HUES6 (cell line): ENCODE measurements at regions not wholly inside any gene's neighbourhood (a gene's known extent, or its start where the extent isn't known, plus 50 kb on each side); places are given as distances from the start of the nearest gene placed in this dataset.

Experiments used
- H3K27ac ChIP-seq: 2 replicates; pipeline ENCODE4 v1.7.0; 2013; ENCODE audit warnings: low read depth, mild to moderate bottlenecking, low read length, inconsistent platforms
- H3K27me3 ChIP-seq: 2 replicates; pipeline ENCODE4 v1.6.1; 2013; ENCODE audit warnings: low read length; ENCODE audit not compliant: control insufficient read depth, insufficient read depth
- H3K36me3 ChIP-seq: 2 replicates; pipeline ENCODE4 v1.6.1; 2013; ENCODE audit warnings: low read length; ENCODE audit not compliant: control insufficient read depth, insufficient read depth
- H3K4me1 ChIP-seq: 2 replicates; pipeline ENCODE4 v1.6.1; 2013; ENCODE audit warnings: low read length; ENCODE audit not compliant: control insufficient read depth, insufficient read depth
- H3K4me3 ChIP-seq: 2 replicates; pipeline ENCODE4 v1.5.1; 2013; ENCODE audit warnings: low read depth, low read length
- H3K9ac ChIP-seq: one replicate; pipeline ENCODE4 v1.6.1; 2013; ENCODE audit warnings: mild to moderate bottlenecking, low read length
- H3K9me3 ChIP-seq: 2 replicates; pipeline ENCODE4 v1.6.1; 2013; ENCODE audit warnings: low read depth, low read length; ENCODE audit not compliant: control insufficient read depth, insufficient read depth

- Histone ChIP-seq H3K9me3 (no peaks in the 10 kb centered on the region), H3K9ac (no peak overlapping the region), H3K27me3 (no peaks in the 10 kb centered on the region), H3K4me3 (no peak overlapping the region), H3K4me1 (no peaks in the 10 kb centered on the region), H3K27ac (no peak overlapping the region), H3K36me3 (no peaks in the 10 kb centered on the region)
These were observed 59.1 kb downstream of the CEBPB start for GRCh38 chr20:50249447-50250388.

- H3K9ac ChIP-seq, result no peak overlapping the region
- H3K27me3 ChIP-seq, result no peaks in the 10 kb centered on the region
- H3K9me3 ChIP-seq, result no peaks in the 10 kb centered on the region
- H3K36me3 ChIP-seq, result no peaks in the 10 kb centered on the region
- H3K27ac ChIP-seq, result no peak overlapping the region
- no peak overlapping the region for H3K4me3 ChIP-seq
- no peaks in the 10 kb centered on the region for H3K4me1 ChIP-seq
These were observed 60.2 kb downstream of the CEBPB start for GRCh38 chr20:50250679-50251382.

- H3K4me3 ChIP-seq, result no peak overlapping the region
- H3K27me3 ChIP-seq, result no peaks in the 10 kb centered on the region
- H3K9ac ChIP-seq, result no peak overlapping the region
- H3K27ac ChIP-seq, result no peak overlapping the region
- H3K4me1 ChIP-seq, result no peaks in the 10 kb centered on the region; the same call in 1 of the 2 replicates
- no peaks in the 10 kb centered on the region for H3K9me3 ChIP-seq
- H3K36me3 ChIP-seq, result no peaks in the 10 kb centered on the region
These were observed 60.7 kb downstream of the CEBPB start for GRCh38 chr20:50251383-50251748.

GRCh38 chr20:50251992-50252511 is 61.4 kb downstream of the CEBPB start:
- H3K27me3 ChIP-seq, result no peaks in the 10 kb centered on the region
- no peaks in the 10 kb centered on the region for H3K36me3 ChIP-seq
- no peak overlapping the region for H3K27ac ChIP-seq
- H3K9me3 ChIP-seq, result no peaks in the 10 kb centered on the region
- H3K4me3 ChIP-seq, result no peak overlapping the region
- no peaks in the 10 kb centered on the region; the same call in 1 of the 2 replicates for H3K4me1 ChIP-seq
- no peak overlapping the region for H3K9ac ChIP-seq

GRCh38 chr20:50252701-50253100 is 62.1 kb downstream of the CEBPB start:
- no peak overlapping the region for H3K4me3 ChIP-seq
- no peak overlapping the region for H3K9ac ChIP-seq
- no peaks in the 10 kb centered on the region; the same call in 1 of the 2 replicates for H3K4me1 ChIP-seq
- H3K27ac ChIP-seq, result no peak overlapping the region
- H3K9me3 ChIP-seq, result no peaks in the 10 kb centered on the region
- no peaks in the 10 kb centered on the region for H3K27me3 ChIP-seq
- H3K36me3 ChIP-seq, result no peaks in the 10 kb centered on the region

- Histone ChIP-seq H3K9me3 (no peaks in the 10 kb centered on the region), H3K27ac (no peak overlapping the region), H3K36me3 (no peaks in the 10 kb centered on the region), H3K4me3 (no peak overlapping the region), H3K27me3 (no peaks in the 10 kb centered on the region), H3K9ac (no peak overlapping the region), H3K4me1 (no peaks in the 10 kb centered on the region; the same call in 1 of the 2 replicates)
These were observed 62.5 kb downstream of the CEBPB start for GRCh38 chr20:50253101-50253500.

- Histone ChIP-seq H3K9ac (no peak overlapping the region), H3K36me3 (no peaks in the 10 kb centered on the region), H3K27me3 (no peaks in the 10 kb centered on the region), H3K4me3 (no peak overlapping the region), H3K27ac (no peak overlapping the region), H3K9me3 (no peaks in the 10 kb centered on the region), H3K4me1 (peaks cover under 1% of the 10 kb centered on the region; the same call in 1 of the 2 replicates)
These were observed 63.9 kb downstream of the CEBPB start for GRCh38 chr20:50254466-50255079.

GRCh38 chr20:50256577-50256976 is 65.9 kb downstream of the CEBPB start:
- no peaks in the 10 kb centered on the region for H3K27me3 ChIP-seq
- no peaks in the 10 kb centered on the region for H3K9me3 ChIP-seq
- H3K36me3 ChIP-seq, result no peaks in the 10 kb centered on the region
- no peak overlapping the region for H3K4me3 ChIP-seq
- no peak overlapping the region for H3K27ac ChIP-seq
- peaks cover 5% of the 10 kb centered on the region; the same call in 1 of the 2 replicates for H3K4me1 ChIP-seq
- H3K9ac ChIP-seq, result no peak overlapping the region

- H3K27me3 ChIP-seq, result no peaks in the 10 kb centered on the region
- H3K9ac ChIP-seq, result no peak overlapping the region
- H3K36me3 ChIP-seq, result no peaks in the 10 kb centered on the region
- no peak overlapping the region for H3K27ac ChIP-seq
- H3K4me1 ChIP-seq, result peaks cover 5% of the 10 kb centered on the region; the same call in 1 of the 2 replicates
- H3K4me3 ChIP-seq, result no peak overlapping the region
- H3K9me3 ChIP-seq, result no peaks in the 10 kb centered on the region
These were observed 67.2 kb downstream of the CEBPB start for GRCh38 chr20:50257860-50258259.

- Histone ChIP-seq H3K27ac (no peak overlapping the region), H3K4me1 (peaks cover 5% of the 10 kb centered on the region; the same call in 1 of the 2 replicates), H3K27me3 (no peaks in the 10 kb centered on the region), H3K9ac (no peak overlapping the region), H3K9me3 (no peaks in the 10 kb centered on the region), H3K36me3 (no peaks in the 10 kb centered on the region), H3K4me3 (no peak overlapping the region)
These were observed 68.3 kb downstream of the CEBPB start for GRCh38 chr20:50258790-50259483.
